CD14-positive monocyte (primary cell): ENCODE measurements at regions not wholly inside any gene's neighbourhood (a gene's known extent, or its start where the extent isn't known, plus 50 kb on each side); places are given as distances from the start of the nearest gene placed in this dataset.

Source experiments
- DNase-seq, 3 donors: peaks; one replicate each; pipeline ENCODE4 v3.0.0-alpha.2; 2011 to 2022
- H2AFZ ChIP-seq: 2 replicates; pipeline ENCODE4 v1.6.0; 2012; ENCODE audit warnings: mild to moderate bottlenecking, low read depth, low read length, inconsistent platforms; ENCODE audit not compliant: insufficient read depth, poor library complexity, severe bottlenecking
- H3K27ac ChIP-seq, 2 donors: 1 replicate in 1 of 2; 2 replicates in 1 of 2; pipeline ENCODE4 v1.5.1; 2012 to 2013; ENCODE audit warnings: low read length in 2 of 2, control low read depth in 1 of 2, inconsistent platforms in 1 of 2, low read depth in 1 of 2, mild to moderate bottlenecking in 1 of 2
- H3K27me3 ChIP-seq, 2 donors: one replicate each; pipeline versions ENCODE4 v1.6.0 to v1.6.1; 2011 to 2013; ENCODE audit warnings: low read length in 2 of 2; ENCODE audit not compliant: control insufficient read depth in 2 of 2, insufficient read depth in 2 of 2
- H3K36me3 ChIP-seq, 2 donors: replicated peaks in 1 of 2; 1 replicate in 1 of 2; 2 replicates in 1 of 2; pipeline versions ENCODE4 v1.5.1 to v1.6.1; 2012 to 2013; ENCODE audit warnings: low read length in 2 of 2, control low read depth in 1 of 2, inconsistent platforms in 1 of 2, mild to moderate bottlenecking in 1 of 2; ENCODE audit not compliant: insufficient read depth in 2 of 2, control insufficient read depth in 1 of 2
- H3K4me1 ChIP-seq, 2 donors: 1 replicate in 1 of 2; 2 replicates in 1 of 2; pipeline versions ENCODE4 v1.5.1 to v1.6.1; 2012 to 2013; ENCODE audit warnings: low read length in 2 of 2, control low read depth in 1 of 2, inconsistent platforms in 1 of 2, mild to moderate bottlenecking in 1 of 2, moderate library complexity in 1 of 2; ENCODE audit not compliant: insufficient read depth in 2 of 2, control insufficient read depth in 1 of 2
- H3K4me2 ChIP-seq: replicated peaks from 2 replicates; pipeline ENCODE3; 2012; ENCODE audit warnings: low read length, moderate library complexity, mild to moderate bottlenecking; ENCODE audit not compliant: poor library complexity, severe bottlenecking; ENCODE audit errors: extremely low read depth
- H3K4me3 ChIP-seq, 3 experiments: fragments of 200-600 bp in 1 of 3; sonication (generic) in 1 of 3; replicated peaks in 1 of 3; 1 replicate in 2 of 3; 2 replicates in 1 of 3; pipeline ENCODE4 v1.5.1; 2011 to 2013; ENCODE audit warnings: low read length in 3 of 3, mild to moderate bottlenecking in 3 of 3, control low read depth in 2 of 3, low read depth in 2 of 3, inconsistent platforms in 1 of 3, moderate library complexity in 1 of 3
- H3K79me2 ChIP-seq: 2 replicates; pipeline ENCODE4 v1.6.0; 2012; ENCODE audit warnings: mild to moderate bottlenecking, control low read depth, inconsistent platforms, low read length, moderate library complexity; ENCODE audit not compliant: insufficient read depth
- H3K9ac ChIP-seq: 2 replicates; pipeline ENCODE4 v1.6.0; 2017; ENCODE audit warnings: low read length, mild to moderate bottlenecking; ENCODE audit not compliant: insufficient read depth, poor library complexity, severe bottlenecking
- H3K9me3 ChIP-seq, 2 donors: replicated peaks in 1 of 2; 1 replicate in 1 of 2; 2 replicates in 1 of 2; pipeline versions ENCODE4 v1.5.1 to v1.6.1; 2012 to 2013; ENCODE audit warnings: low read length in 2 of 2, control low read depth in 1 of 2; ENCODE audit not compliant: control insufficient read depth in 1 of 2, insufficient read depth in 1 of 2
- H4K20me1 ChIP-seq: 2 replicates; pipeline ENCODE4 v1.6.0; 2012; ENCODE audit warnings: mild to moderate bottlenecking, low read length, control low read depth, moderate library complexity; ENCODE audit not compliant: insufficient read depth
- H3K27ac Mint-ChIP-seq, 7 donors: one replicate each; pipeline ENCODE4 v1.8.0; 2020; ENCODE audit warnings: mild to moderate bottlenecking in 7 of 7, mixed read lengths in 7 of 7, moderate library complexity in 6 of 7, inconsistent platforms in 2 of 7
- H3K27me3 Mint-ChIP-seq, 3 donors: one replicate each; pipeline ENCODE4 v1.8.0; 2021 to 2022; ENCODE audit warnings: low read depth in 3 of 3, mild to moderate bottlenecking in 3 of 3, mixed read lengths in 3 of 3, moderate library complexity in 3 of 3, inconsistent platforms in 1 of 3
- H3K36me3 Mint-ChIP-seq, 2 donors: one replicate each; pipeline ENCODE4 v1.8.0; 2020; ENCODE audit warnings: mixed read lengths in 2 of 2, inconsistent platforms in 1 of 2, mild to moderate bottlenecking in 1 of 2
- H3K4me1 Mint-ChIP-seq: one replicate; pipeline ENCODE4 v1.8.0; 2020; ENCODE audit warnings: mild to moderate bottlenecking, mixed read lengths
- H3K4me3 Mint-ChIP-seq, 2 donors: one replicate each; pipeline ENCODE4 v1.8.0; 2020; ENCODE audit warnings: mild to moderate bottlenecking in 2 of 2, mixed read lengths in 2 of 2, moderate library complexity in 1 of 2
- H3K9me3 Mint-ChIP-seq, 7 donors: one replicate each; pipeline ENCODE4 v1.8.0; 2020 to 2022; ENCODE audit warnings: mixed read lengths in 7 of 7, mild to moderate bottlenecking in 6 of 7, moderate library complexity in 6 of 7, inconsistent platforms in 2 of 7
- CTCF ChIP-seq: fragments of 200-600 bp; IDR thresholded peaks from one replicate; pipeline ENCODE4 v1.8.0; 2022; ENCODE audit warnings: antibody characterized with exemption, mild to moderate bottlenecking
- WGBS: methylation state at CpG from one replicate; pipeline ENCODE4 v1.1.5; 2013; ENCODE audit warnings: missing lambda C conversion rate; ENCODE audit not compliant: insufficient coverage; 5-methylcytosine and 5-hydroxymethylcytosine counted together
- intact Hi-C, 2 donors: fragments of 100-400 bp; cut with micrococcal nuclease; formaldehyde crosslinking; loops; one replicate each; pipeline versions ENCODE4 v1.15.0 to v1.15.1; 2023

- no peak for DNase-seq
- Mint-ChIP-seq H3K4me1 (no peaks in the 10 kb centered on the region), H3K27ac (no peak overlapping the region), H3K9me3 (no peaks in the 10 kb centered on the region), H3K4me3 (no peak overlapping the region), H3K36me3 (no peaks in the 10 kb centered on the region), H3K27me3 (peaks cover 0 to 9% (median 2%) of the 10 kb centered on the region in 3 donors)
- Histone ChIP-seq H3K27ac (no peak overlapping the region), H3K4me1 (no peaks in the 10 kb centered on the region), H3K79me2 (no peaks in the 10 kb centered on the region), H3K4me3 (no peak overlapping the region), H3K4me2 (no peak overlapping the region), H3K9me3 (no peaks in the 10 kb centered on the region), H3K36me3 (no peaks in the 10 kb centered on the region), H3K9ac (no peak overlapping the region), H3K27me3 (no peaks in the 10 kb centered on the region), H2AFZ (no peak overlapping the region), H4K20me1 (no peaks in the 10 kb centered on the region)
- TF ChIP-seq CTCF = no peak
- intact Hi-C loops = no loop called here
Observed at GRCh38 chr5:145708169-145708568, 127.0 kb downstream of the PRELID2 start.

DNA sequence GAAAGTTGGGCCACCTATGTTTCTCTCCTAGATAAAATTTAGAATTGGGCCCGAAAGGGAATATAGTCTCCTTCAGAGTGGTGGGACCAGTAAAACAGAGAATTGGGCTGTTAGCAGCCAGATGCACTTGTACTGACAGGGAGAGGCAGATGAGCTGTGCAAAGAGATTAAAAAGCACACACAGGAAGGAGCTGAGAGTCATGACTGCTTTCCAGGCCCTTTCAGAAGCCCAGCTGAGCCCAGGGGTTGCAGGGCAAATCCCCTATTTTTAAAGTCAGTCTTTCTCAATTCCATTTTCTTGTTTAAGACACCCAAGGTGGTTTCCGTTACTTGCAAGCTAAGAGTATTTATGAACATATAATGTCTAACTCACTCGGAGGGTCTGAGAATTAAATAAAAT is 130.4 kb downstream of the PRELID2 start:
- Histone ChIP-seq H3K4me3 (no peak overlapping the region), H3K9ac (no peak overlapping the region), H3K27ac (no peak overlapping the region), H3K79me2 (no peaks in the 10 kb centered on the region), H2AFZ (no peak overlapping the region), H3K4me2 (no peak overlapping the region), H3K9me3 (no peaks in the 10 kb centered on the region), H3K27me3 (no peaks in the 10 kb centered on the region), H3K4me1 (peaks cover 0 to 4% of the 10 kb centered on the region in 2 donors), H4K20me1 (no peaks in the 10 kb centered on the region), H3K36me3 (no peaks in the 10 kb centered on the region)
- no peaks in the 10 kb centered on the region for H3K36me3 Mint-ChIP-seq
- no peak overlapping the region for H3K27ac Mint-ChIP-seq
- WGBS = no CpG with 5 or more reads among the region's 3 CpGs
- H3K4me3 Mint-ChIP-seq = no peak overlapping the region
- peaks cover 2 to 4% (median 4%) of the 10 kb centered on the region in 3 donors for H3K27me3 Mint-ChIP-seq
- TF ChIP-seq CTCF = no peak
- no peaks in the 10 kb centered on the region for H3K9me3 Mint-ChIP-seq
- intact Hi-C loops = no loop called here
- no peak for DNase-seq
- peaks cover 4% of the 10 kb centered on the region for H3K4me1 Mint-ChIP-seq
